ENCODE measurements at regions not wholly inside any gene's neighbourhood (a gene's known extent, or its start where the extent isn't known, plus 50 kb on each side); places are given as distances from the start of the nearest gene placed in this dataset.

DNA sequence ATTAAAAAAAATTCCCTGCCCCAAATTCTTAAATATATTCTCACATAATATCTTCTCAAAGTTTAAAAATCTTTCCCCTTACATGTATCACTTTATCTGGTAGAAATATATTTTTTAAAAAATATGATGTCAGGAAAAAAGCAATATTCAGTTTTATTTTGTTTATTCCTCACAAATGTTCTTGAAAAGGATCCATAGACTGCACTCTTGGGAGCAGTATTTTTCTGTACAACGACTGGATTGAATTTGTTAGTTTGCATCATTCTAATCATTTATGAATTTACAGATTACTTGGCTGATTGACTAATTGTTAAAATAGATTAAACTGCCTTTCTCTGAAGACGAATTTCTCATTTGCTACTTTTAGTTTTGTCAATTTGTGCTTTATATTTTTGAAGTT is 468.1 kb upstream of the NOVA1 start:
- DNase-seq, result no peak
- intact Hi-C loops (cut with DNase I), result no loop called here

- DNase-seq, result no peak
- intact Hi-C loops (cut with DNase I), result no loop called here
Measured at GRCh38 chr14:27067961-27068360, 470.1 kb upstream of the NOVA1 start.

GRCh38 chr14:27072589-27072988 is 474.8 kb upstream of the NOVA1 start:
- intact Hi-C loops (cut with DNase I), result no loop called here
- DNase-seq, result no peak

GRCh38 chr14:27075503-27075902 is 477.7 kb upstream of the NOVA1 start:
- no peak for DNase-seq
- intact Hi-C loops (cut with DNase I), result no loop called here

- DNase-seq, result no peak
- intact Hi-C loops (cut with DNase I), result no loop called here
Measured at GRCh38 chr14:27077214-27077613, 479.4 kb upstream of the NOVA1 start.

- no peak for DNase-seq
Measured at GRCh38 chr14:27077710-27078109, 479.9 kb upstream of the NOVA1 start.

GRCh38 chr14:27078191-27078590 is 480.4 kb upstream of the NOVA1 start:
- no peak for DNase-seq
- intact Hi-C loops (cut with DNase I), result no loop called here

More at GRCh38 chr14:27077710-27078109, 479.9 kb upstream of the NOVA1 start:
- intact Hi-C loops (cut with DNase I), result no loop called here

- DNase-seq, result no peak
- intact Hi-C loops (cut with DNase I), result no loop called here
Measured at GRCh38 chr14:27079716-27080115, 481.9 kb upstream of the NOVA1 start.

DNA sequence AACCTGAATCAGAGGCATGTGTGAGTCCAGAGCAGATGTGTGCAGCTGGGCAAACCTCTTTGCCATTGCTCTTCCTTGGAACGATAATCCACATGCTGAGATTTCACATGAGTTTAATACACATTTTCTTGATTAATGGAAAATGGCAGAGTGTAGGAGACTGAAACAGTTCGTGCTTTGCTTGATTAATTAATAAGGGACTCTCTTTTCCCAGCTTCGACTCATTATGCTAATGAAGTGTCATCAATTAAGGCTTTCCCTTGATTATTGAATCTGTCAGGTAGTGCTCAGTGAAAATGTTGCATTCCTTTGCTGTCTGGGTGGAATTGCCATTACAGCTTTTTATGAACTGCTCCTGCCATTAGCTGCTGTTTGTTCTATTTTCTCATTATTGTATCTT is 487.7 kb upstream of the NOVA1 start:
- intact Hi-C loops (cut with DNase I), result no loop called here

DNA sequence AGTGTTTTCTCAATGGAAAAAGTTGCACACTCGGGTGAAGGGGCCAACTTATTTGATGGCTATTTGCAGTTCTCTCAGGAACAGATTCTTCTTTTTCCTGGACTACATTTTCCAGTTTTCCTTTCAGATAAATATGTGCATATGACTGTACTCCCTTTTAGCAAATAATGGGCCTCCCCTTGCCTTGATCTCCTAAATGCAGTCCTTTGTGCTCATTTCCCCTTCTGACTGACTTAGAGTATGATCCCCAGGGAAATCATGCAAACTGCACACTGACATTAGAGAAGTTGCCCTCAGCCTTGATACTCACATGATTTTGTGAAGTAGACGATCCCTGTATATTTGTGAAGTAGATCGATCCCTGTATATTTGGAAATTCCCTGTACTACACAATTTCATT is 492.9 kb upstream of the NOVA1 start:
- DNase-seq, result no peak
- intact Hi-C loops (cut with DNase I), result no loop called here

More for the DNA sequence above, 487.7 kb upstream of the NOVA1 start:
- DNase-seq, result no peak

GRCh38 chr14:27091973-27092372 is 494.1 kb upstream of the NOVA1 start:
- intact Hi-C loops (cut with DNase I), result no loop called here
- DNase-seq, result no peak

- DNase-seq, result no peak
- intact Hi-C loops (cut with DNase I), result no loop called here
Measured at GRCh38 chr14:27096091-27096490, 498.3 kb upstream of the NOVA1 start.

- intact Hi-C loops (cut with DNase I), result no loop called here
- DNase-seq, result no peak
Measured at GRCh38 chr14:27098451-27098850, 500.6 kb upstream of the NOVA1 start.

- intact Hi-C loops (cut with DNase I), result no loop called here
- DNase-seq, result no peak
Measured at GRCh38 chr14:27114180-27114579, 516.3 kb upstream of the NOVA1 start.

DNA sequence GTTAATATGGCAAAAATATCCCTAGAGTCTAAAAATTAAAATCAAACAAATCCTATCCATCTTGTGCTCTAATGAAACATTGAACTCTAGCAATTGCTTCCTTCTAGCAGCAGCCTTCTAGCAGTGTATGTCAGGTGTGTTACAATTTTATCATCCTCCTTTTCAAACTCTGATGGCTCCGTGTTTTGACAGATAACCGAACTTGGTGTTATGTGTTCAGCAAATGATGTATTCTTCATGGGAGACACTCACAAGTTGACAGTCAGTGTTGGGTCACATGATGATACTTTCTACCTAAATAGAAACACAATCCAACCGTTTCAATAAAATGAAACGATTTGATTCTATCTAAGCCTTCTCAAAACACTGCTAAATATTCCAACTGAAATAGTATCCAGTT is 525.3 kb upstream of the NOVA1 start:
- intact Hi-C loops (cut with DNase I), result no loop called here

GRCh38 chr14:27127838-27128237 is 530.0 kb upstream of the NOVA1 start:
- intact Hi-C loops (cut with DNase I), result no loop called here
- DNase-seq, result no peak

More for the DNA sequence above, 525.3 kb upstream of the NOVA1 start:
- DNase-seq, result no peak

DNA sequence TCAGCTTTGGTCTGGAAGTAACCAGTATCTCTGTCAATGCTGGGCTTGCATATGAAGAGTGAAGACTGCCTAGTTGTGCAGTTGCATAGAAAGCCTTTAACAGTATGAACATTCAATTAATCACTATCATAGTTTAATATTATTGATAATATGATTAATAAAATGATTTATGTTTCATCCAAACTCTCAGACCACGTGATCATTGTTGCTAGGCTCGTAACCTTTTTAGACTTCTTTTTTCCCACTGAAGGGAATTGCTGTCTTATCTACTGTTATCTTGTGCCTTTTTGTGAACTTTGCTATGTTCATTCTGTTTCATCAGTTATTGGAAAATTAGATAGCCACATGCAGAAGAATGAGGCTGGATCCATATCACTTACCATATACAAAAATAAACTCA is 536.4 kb upstream of the NOVA1 start:
- no peak for DNase-seq
- intact Hi-C loops (cut with DNase I), result no loop called here

DNA sequence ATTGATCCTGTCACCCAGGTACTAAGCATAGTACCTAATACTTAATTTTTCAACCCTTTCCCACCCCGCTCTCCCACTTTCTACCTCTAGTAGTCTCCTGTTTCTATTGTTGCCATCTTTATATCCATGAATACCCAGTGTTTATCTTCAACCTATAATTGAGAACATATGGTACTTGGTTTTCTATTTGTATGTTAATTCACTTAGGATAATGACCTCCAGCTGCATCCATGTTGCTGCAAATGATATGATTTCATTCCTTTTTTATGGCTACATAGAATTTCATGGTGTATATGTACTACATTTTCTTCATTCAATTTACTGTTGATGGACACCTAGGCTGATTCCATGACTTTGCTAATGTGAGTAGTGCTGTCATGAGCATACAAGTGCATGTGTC is 547.3 kb upstream of the NOVA1 start:
- intact Hi-C loops (cut with DNase I), result no loop called here
- no peak for DNase-seq

- intact Hi-C loops (cut with DNase I), result no loop called here
- DNase-seq, result no peak
Measured at GRCh38 chr14:27148143-27148542, 550.3 kb upstream of the NOVA1 start.

GRCh38 chr14:27164139-27164538 is 566.3 kb upstream of the NOVA1 start:
- intact Hi-C loops (cut with DNase I), result no loop called here
- DNase-seq, result peak in 1 of 10 donors; percentile 68

DNA sequence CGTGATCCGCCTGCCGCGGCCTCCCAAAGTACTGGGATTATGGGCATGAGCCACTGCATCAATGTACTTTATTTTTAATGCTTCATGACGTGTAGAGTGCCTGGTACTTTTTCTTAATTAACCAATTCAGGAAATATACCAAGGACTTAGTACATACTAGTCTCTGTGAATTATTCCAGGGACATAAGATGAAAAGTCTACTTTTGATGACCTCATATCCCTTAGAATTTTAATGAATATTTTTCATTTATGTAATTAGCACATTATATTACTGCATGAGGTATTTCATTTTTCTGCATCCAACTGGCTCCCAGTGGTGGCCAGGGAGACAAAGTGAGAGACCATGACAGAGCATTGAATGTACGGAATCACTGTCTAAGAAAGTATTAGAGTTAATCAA is 577.7 kb upstream of the NOVA1 start:
- intact Hi-C loops (cut with DNase I), result no loop called here
- no peak for DNase-seq

GRCh38 chr14:27181333-27181732 is 583.5 kb upstream of the NOVA1 start:
- DNase-seq, result peak in 1 of 10 donors; percentile 42
- intact Hi-C loops (cut with DNase I), result no loop called here

DNA sequence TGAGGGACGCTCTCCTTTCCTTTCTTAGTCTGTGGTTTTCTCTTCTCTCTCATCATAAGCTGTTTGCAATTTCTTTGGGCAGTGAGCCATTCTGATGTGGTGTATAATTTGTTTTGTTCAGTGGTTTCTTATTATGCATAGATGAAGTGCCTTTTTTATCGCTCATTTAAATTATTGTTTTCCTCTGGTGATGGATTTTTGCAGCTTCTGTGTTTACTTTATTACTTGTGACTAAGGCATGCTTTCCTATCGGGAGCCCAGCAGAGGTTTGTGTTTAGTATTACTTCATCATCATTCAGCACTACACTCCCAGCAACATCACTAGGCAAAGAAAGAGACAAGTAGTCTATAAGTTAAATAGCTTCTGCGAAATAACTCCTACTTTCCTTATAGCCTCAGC is 586.6 kb upstream of the NOVA1 start:
- DNase-seq, result no peak
- intact Hi-C loops (cut with DNase I), result no loop called here

DNA sequence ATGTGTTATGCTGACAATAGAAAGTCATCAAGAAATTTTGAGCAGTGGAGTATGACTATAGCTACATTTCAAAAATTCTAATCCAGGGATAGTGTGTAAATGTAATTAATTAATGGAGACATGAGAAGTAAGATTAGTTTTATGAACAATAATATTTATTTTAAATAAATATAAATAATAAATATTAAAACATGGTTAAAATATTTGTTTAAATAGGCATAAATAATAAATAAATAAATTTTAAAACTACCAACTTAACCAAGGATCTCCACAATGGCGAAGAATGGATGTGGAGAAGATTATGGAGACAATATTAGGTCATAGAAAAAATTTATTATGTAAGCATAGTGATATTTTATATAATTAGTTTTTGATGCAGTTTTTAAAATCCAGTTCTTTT is 588.2 kb upstream of the NOVA1 start:
- intact Hi-C loops (cut with DNase I), result no loop called here
- DNase-seq, result no peak

All from posterior cingulate gyrus (tissue), 11 donors.